GM23248 (cell line): ENCODE measurements at regions not wholly inside any gene's neighbourhood (a gene's known extent, or its start where the extent isn't known, plus 50 kb on each side); places are given as distances from the start of the nearest gene placed in this dataset.

Source experiments
- EZH2 ChIP-seq: fragments of 200-600 bp; sonication (generic); IDR thresholded peaks from 2 replicates; pipeline ENCODE4 v1.6.1; 2018; ENCODE audit warnings: antibody characterized with exemption, mild to moderate bottlenecking; ENCODE audit not compliant: insufficient read depth, poor library complexity, severe bottlenecking
- EZH2phosphoT487 ChIP-seq: fragments of 200-600 bp; sonication (generic); IDR thresholded peaks from 2 replicates; pipeline ENCODE4 v1.6.1; 2018; ENCODE audit warnings: antibody characterized with exemption, moderate library complexity, mild to moderate bottlenecking, low read depth; ENCODE audit not compliant: insufficient read depth

GRCh38 chr9:134224567-134225093, 60.3 kb upstream of the RNU6ATAC start:
- no peak for TF ChIP-seq EZH2phosphoT487
- TF ChIP-seq EZH2 = no peak
